Stimulated activated CD8-positive, alpha-beta memory T cell treated with anti-CD3 and anti-CD28 coated beads, Interleukin-4, amount 100 ng/mL, for 24 hours (primary cell): ENCODE measurements at regions not wholly inside any gene's neighbourhood (a gene's known extent, or its start where the extent isn't known, plus 50 kb on each side); places are given as distances from the start of the nearest gene placed in this dataset.
"Not testable (repeated sequence)": the region's sequence is repeated elsewhere in the genome, so short reads cannot be mapped to it uniquely, and the experiment has no call there.

ENCODE experiments used
- DNase-seq: peaks from one replicate; pipeline ENCODE4 v3.0.0-alpha.2; 2020; ENCODE audit warnings: low read depth

- no peak for DNase-seq
Measured at GRCh38 chr15:92753591-92753990, 98.0 kb upstream of the FAM174B start.

- DNase-seq: no peak
Measured at GRCh38 chr15:92763459-92763858, 107.9 kb upstream of the FAM174B start.

GRCh38 chr15:92768131-92768530 lies 112.6 kb upstream of the FAM174B start:
- not testable (repeated sequence) for DNase-seq

GRCh38 chr15:92770641-92771040 lies 115.1 kb upstream of the FAM174B start:
- no peak for DNase-seq

- no peak for DNase-seq
Measured at GRCh38 chr15:92772061-92772460, 116.5 kb upstream of the FAM174B start.

GRCh38 chr15:92772626-92773244 lies 117.2 kb upstream of the FAM174B start:
- DNase-seq: no peak

- no peak for DNase-seq
Measured at GRCh38 chr15:92773340-92773739, 117.8 kb upstream of the FAM174B start.

- no peak for DNase-seq
Measured at GRCh38 chr15:92779874-92780273, 120.2 kb upstream of the CHD2 start.

- DNase-seq: no peak
Measured at GRCh38 chr15:92780843-92781242, 119.3 kb upstream of the CHD2 start.

GRCh38 chr15:92781925-92782453 lies 118.1 kb upstream of the CHD2 start:
- DNase-seq: no peak

GRCh38 chr15:92787116-92787515 lies 113.0 kb upstream of the CHD2 start:
- no peak for DNase-seq

GRCh38 chr15:92788196-92788595 lies 111.9 kb upstream of the CHD2 start:
- no peak for DNase-seq

- not testable (repeated sequence) for DNase-seq
Measured at GRCh38 chr15:92788793-92789192, 111.3 kb upstream of the CHD2 start.

GRCh38 chr15:92796161-92796611 lies 103.9 kb upstream of the CHD2 start:
- DNase-seq: no peak

GRCh38 chr15:92797168-92798052 lies 102.7 kb upstream of the CHD2 start:
- DNase-seq: no peak

- DNase-seq: no peak
Measured at GRCh38 chr15:92800013-92800412, 100.1 kb upstream of the CHD2 start.

GRCh38 chr15:92800416-92801055 lies 99.6 kb upstream of the CHD2 start:
- DNase-seq: not testable (repeated sequence)

GRCh38 chr15:92801056-92801773 lies 98.9 kb upstream of the CHD2 start:
- DNase-seq: not testable (repeated sequence)

GRCh38 chr15:92801774-92802464 lies 98.2 kb upstream of the CHD2 start:
- DNase-seq: no peak

- no peak for DNase-seq
Measured at GRCh38 chr15:92803536-92803851, 96.6 kb upstream of the CHD2 start.

- peak; percentile 48 for DNase-seq
Measured at GRCh38 chr15:92803852-92804609, 96.1 kb upstream of the CHD2 start.
